OCI-LY1 (cell line): ENCODE measurements at regions not wholly inside any gene's neighbourhood (a gene's known extent, or its start where the extent isn't known, plus 50 kb on each side); places are given as distances from the start of the nearest gene placed in this dataset.

Experiments
- H2AFZ ChIP-seq: fragments of 200-600 bp; sonication (generic), shearing (Covaris generic); 2 replicates; pipeline ENCODE4 v1.6.0; 2014; ENCODE audit warnings: antibody characterized with exemption, mild to moderate bottlenecking, low read length
- H3F3A ChIP-seq: fragments of 200-600 bp; sonication (generic), shearing (Covaris generic); 2 replicates; pipeline ENCODE4 v1.6.0; 2014; ENCODE audit warnings: mild to moderate bottlenecking, antibody characterized with exemption, low read length, moderate library complexity; ENCODE audit not compliant: insufficient read depth
- H3K27ac ChIP-seq: fragments of 200-600 bp; sonication (generic); 2 replicates; pipeline ENCODE4 v1.5.1; 2014; ENCODE audit warnings: low read length, mixed run types, mild to moderate bottlenecking, low read depth; ENCODE audit not compliant: poor library complexity, severe bottlenecking
- H3K27me3 ChIP-seq: fragments of 200-600 bp; sonication (generic); 2 replicates; pipeline ENCODE4 v1.6.0; 2014; ENCODE audit warnings: antibody characterized with exemption, mild to moderate bottlenecking, low read length, moderate library complexity; ENCODE audit not compliant: insufficient read depth
- H3K36me3 ChIP-seq: fragments of 200-600 bp; sonication (generic); 2 replicates; pipeline ENCODE4 v1.6.1; 2014; ENCODE audit warnings: mild to moderate bottlenecking, antibody characterized with exemption, low read length, moderate library complexity, mixed read lengths; ENCODE audit not compliant: insufficient read depth
- H3K4me1 ChIP-seq: fragments of 200-600 bp; sonication (generic); 2 replicates; pipeline ENCODE4 v1.5.1; 2014; ENCODE audit warnings: mild to moderate bottlenecking, low read length, moderate library complexity; ENCODE audit not compliant: insufficient read depth, severe bottlenecking
- H3K4me2 ChIP-seq: fragments of 200-600 bp; sonication (generic), shearing (Covaris generic); 2 replicates; pipeline ENCODE4 v1.6.1; 2014; ENCODE audit warnings: low read length
- H3K4me3 ChIP-seq: fragments of 200-600 bp; sonication (generic); 2 replicates; pipeline ENCODE4 v1.5.1; 2014; ENCODE audit warnings: low read length, low read depth, mild to moderate bottlenecking, mixed read lengths; ENCODE audit not compliant: poor library complexity, severe bottlenecking
- H3K79me2 ChIP-seq: fragments of 200-600 bp; shearing (Covaris generic); 2 replicates; pipeline ENCODE4 v1.6.1; 2016; ENCODE audit warnings: mixed run types, low read length, mixed read lengths; ENCODE audit not compliant: insufficient read depth
- H3K9ac ChIP-seq: fragments of 200-600 bp; sonication (generic), shearing (Covaris generic); 2 replicates; pipeline ENCODE4 v1.6.1; 2014; ENCODE audit warnings: mild to moderate bottlenecking, low read length, mixed read lengths
- H3K9me2 ChIP-seq: fragments of 200-600 bp; sonication (generic), shearing (Covaris generic); 2 replicates; pipeline ENCODE4 v1.6.1; 2014; ENCODE audit warnings: low read depth, mild to moderate bottlenecking, low read length, mixed read lengths
- H3K9me3 ChIP-seq: fragments of 200-600 bp; shearing (Covaris generic); 2 replicates; pipeline ENCODE4 v1.6.1; 2014; ENCODE audit warnings: low read length, mixed read lengths
- H4K20me1 ChIP-seq: fragments of 200-600 bp; sonication (generic), shearing (Covaris generic); 2 replicates; pipeline ENCODE4 v1.6.0; 2016; ENCODE audit warnings: mild to moderate bottlenecking, low read length; ENCODE audit not compliant: insufficient read depth
- EZH2 ChIP-seq: fragments of 200-600 bp; sonication (generic), shearing (Covaris generic); IDR thresholded peaks from 2 replicates; pipeline ENCODE4 v1.8.0; 2017; ENCODE audit warnings: borderline replicate concordance, mixed run types, mild to moderate bottlenecking, antibody characterized with exemption, low read length, moderate library complexity, mixed read lengths
- TF ChIP-seq, protein P1 (sequence below): fragments of 200-600 bp; sonication (generic), shearing (Covaris generic); IDR thresholded peaks from 2 replicates; pipeline ENCODE4 v1.5.1; 2017; ENCODE audit warnings: mild to moderate bottlenecking, antibody characterized with exemption, low read length, moderate library complexity, mixed read lengths

- H3F3A ChIP-seq: no peaks in the 10 kb centered on the region; the same call in 1 of the 2 replicates
- no peaks in the 10 kb centered on the region for H4K20me1 ChIP-seq
- no peak overlapping the region for H3K4me2 ChIP-seq
- 0 out of 2 replicates have a peak, but pooled peaks cover 3% of the 10 kb centered on the region for H3K79me2 ChIP-seq
- H3K4me1 ChIP-seq: no peaks in the 10 kb centered on the region
- H3K27ac ChIP-seq: no peak overlapping the region
- H3K9ac ChIP-seq: no peak overlapping the region
- H3K9me2 ChIP-seq: no peaks in the 10 kb centered on the region
- no peak overlapping the region for H3K4me3 ChIP-seq
- H2AFZ ChIP-seq: no peak overlapping the region
- TF ChIP-seq, protein P1, sequence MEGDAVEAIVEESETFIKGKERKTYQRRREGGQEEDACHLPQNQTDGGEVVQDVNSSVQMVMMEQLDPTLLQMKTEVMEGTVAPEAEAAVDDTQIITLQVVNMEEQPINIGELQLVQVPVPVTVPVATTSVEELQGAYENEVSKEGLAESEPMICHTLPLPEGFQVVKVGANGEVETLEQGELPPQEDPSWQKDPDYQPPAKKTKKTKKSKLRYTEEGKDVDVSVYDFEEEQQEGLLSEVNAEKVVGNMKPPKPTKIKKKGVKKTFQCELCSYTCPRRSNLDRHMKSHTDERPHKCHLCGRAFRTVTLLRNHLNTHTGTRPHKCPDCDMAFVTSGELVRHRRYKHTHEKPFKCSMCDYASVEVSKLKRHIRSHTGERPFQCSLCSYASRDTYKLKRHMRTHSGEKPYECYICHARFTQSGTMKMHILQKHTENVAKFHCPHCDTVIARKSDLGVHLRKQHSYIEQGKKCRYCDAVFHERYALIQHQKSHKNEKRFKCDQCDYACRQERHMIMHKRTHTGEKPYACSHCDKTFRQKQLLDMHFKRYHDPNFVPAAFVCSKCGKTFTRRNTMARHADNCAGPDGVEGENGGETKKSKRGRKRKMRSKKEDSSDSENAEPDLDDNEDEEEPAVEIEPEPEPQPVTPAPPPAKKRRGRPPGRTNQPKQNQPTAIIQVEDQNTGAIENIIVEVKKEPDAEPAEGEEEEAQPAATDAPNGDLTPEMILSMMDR: no peak
- TF ChIP-seq EZH2: no peak
- no peaks in the 10 kb centered on the region for H3K36me3 ChIP-seq
- H3K9me3 ChIP-seq: no peaks in the 10 kb centered on the region
- no peaks in the 10 kb centered on the region for H3K27me3 ChIP-seq
Observed at GRCh38 chr13:63093907-63094469, 1678.3 kb upstream of the PCDH20 start.

DNA sequence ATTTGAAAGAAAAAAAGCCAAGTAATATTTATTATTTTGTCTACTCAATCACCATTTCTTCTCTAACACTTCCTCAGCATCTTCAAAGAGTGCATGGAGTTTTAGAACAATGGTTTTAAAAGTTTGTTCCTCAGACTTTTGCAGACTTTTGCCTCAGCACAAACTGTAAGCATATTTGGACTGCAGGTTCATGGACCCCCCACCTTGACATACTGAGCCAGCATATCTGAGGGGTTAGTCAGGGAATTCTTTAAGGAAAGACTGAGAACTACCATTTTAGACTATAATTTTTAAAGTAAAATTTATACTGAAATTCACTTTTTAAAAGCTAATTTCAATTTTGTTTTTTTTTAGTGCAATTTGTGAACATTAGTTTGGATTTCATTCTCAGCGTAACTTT lies 1676.8 kb upstream of the PCDH20 start:
- H3K9me3 ChIP-seq: no peaks in the 10 kb centered on the region
- H3K4me1 ChIP-seq: no peaks in the 10 kb centered on the region
- no peak overlapping the region for H3K9ac ChIP-seq
- H3K79me2 ChIP-seq: 0 out of 2 replicates have a peak, but pooled peaks cover 3% of the 10 kb centered on the region
- H3K4me2 ChIP-seq: no peak overlapping the region
- no peaks in the 10 kb centered on the region; the same call in 1 of the 2 replicates for H3F3A ChIP-seq
- no peaks in the 10 kb centered on the region for H3K27me3 ChIP-seq
- H3K36me3 ChIP-seq: no peaks in the 10 kb centered on the region
- TF ChIP-seq, protein P1: no peak
- H3K27ac ChIP-seq: no peak overlapping the region
- H3K4me3 ChIP-seq: no peak overlapping the region
- H3K9me2 ChIP-seq: no peaks in the 10 kb centered on the region
- no peaks in the 10 kb centered on the region for H4K20me1 ChIP-seq
- no peak overlapping the region for H2AFZ ChIP-seq

- Histone ChIP-seq H3F3A (no peaks in the 10 kb centered on the region; the same call in 1 of the 2 replicates), H3K79me2 (0 out of 2 replicates have a peak, but pooled peaks cover under 1% of the 10 kb centered on the region), H3K4me3 (no peak overlapping the region), H3K9me2 (no peaks in the 10 kb centered on the region), H3K27ac (no peak overlapping the region), H3K4me1 (peaks cover 5% of the 10 kb centered on the region), H3K4me2 (no peak overlapping the region), H3K9ac (no peak overlapping the region), H3K27me3 (no peaks in the 10 kb centered on the region), H4K20me1 (no peaks in the 10 kb centered on the region), H3K36me3 (no peaks in the 10 kb centered on the region), H3K9me3 (no peaks in the 10 kb centered on the region), H2AFZ (no peak overlapping the region; the same call in 1 of the 2 replicates)
- TF ChIP-seq, protein P1: no peak
- no peak for TF ChIP-seq EZH2
Observed at GRCh38 chr13:63090524-63090923, 1674.9 kb upstream of the PCDH20 start.
